ENCODE measurements at regions not wholly inside any gene's neighbourhood (a gene's known extent, or its start where the extent isn't known, plus 50 kb on each side); places are given as distances from the start of the nearest gene placed in this dataset.
A peak's percentile ranks its signal among the peaks of the same experiment; 100 is the strongest.

DNA sequence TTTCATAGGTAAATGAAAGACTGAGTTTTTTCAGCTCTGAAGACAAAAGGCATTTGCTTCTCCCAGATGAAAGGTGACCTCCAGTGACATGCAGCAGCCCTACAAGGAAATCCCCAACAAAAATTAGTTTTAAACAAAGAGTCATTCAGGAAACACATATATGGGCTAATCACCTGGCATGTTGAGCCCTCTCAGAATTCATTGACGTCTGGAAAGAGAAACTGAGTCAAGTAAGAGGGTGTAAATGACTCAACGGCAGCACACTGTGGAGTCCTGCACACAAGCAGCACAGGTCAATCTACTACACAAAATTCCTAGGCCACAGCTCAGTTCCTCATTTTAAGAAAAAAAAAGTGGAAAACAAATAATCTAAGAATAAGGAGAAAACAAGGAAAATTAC, 592.3 kb downstream of the EPHA7 start:
- DNase-seq (ENCODE audit: low read depth in 2 of 2), result no peak

DNA sequence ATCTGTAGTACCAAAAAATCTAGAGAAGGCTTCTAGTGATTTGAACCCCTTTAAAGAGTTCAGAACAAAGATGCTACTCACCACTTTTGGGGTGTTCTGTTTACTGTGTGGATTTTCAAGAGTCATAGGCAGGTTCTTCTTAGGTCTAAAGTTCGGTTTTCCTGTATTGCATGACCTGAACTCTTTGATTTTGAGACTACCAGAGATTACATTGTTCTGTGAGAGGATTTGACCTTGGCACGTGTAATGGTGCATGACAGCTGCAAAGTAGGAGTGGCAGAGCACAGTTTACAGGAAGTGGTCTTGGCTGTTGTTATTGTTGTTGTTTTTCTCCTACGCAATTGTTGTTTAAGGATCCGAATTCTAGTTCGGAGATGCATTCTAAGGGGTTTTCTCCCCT, 592.7 kb downstream of the EPHA7 start:
- DNase-seq (ENCODE audit: low read depth in 2 of 2), result no peak

DNA sequence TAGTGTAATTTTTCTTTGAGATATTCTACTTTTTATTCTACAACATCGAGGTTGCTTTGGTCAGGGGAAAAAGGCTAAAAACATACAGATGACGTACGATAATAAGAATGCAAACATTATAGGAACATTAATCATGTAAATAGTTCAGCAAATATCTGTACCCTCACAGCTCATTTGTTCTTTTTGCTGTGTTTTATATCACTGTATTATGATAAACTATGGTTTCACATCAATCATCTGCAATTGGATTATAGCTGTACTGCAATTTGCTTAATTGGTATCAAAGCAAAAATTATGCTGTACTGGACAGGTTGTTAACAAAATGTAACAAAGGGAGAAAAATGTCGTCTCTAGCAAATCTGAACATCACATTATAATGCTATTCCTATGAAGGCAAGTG, 597.1 kb downstream of the EPHA7 start:
- DNase-seq (ENCODE audit: low read depth in 2 of 2), result no peak

DNA sequence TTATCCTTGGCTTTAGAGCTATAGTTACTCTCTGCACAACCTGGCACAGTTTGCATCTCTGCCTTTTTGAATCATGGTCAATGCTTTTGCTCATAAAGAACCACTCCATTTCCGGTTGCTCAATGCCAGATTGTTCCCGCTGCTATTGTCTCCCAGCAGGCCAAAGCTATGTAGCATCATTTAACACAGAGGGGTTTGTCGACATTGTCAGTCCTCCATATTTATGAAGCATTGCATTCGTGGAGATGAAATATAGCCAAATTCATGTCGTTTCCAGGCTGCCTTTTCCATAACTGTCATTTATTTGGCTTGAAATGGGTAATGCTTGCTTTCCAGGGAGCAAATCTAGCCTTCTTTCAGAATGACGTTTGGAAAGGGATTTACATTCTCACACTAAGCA, 598.8 kb downstream of the EPHA7 start:
- no peak for DNase-seq (ENCODE audit: low read depth in 2 of 2)

DNA sequence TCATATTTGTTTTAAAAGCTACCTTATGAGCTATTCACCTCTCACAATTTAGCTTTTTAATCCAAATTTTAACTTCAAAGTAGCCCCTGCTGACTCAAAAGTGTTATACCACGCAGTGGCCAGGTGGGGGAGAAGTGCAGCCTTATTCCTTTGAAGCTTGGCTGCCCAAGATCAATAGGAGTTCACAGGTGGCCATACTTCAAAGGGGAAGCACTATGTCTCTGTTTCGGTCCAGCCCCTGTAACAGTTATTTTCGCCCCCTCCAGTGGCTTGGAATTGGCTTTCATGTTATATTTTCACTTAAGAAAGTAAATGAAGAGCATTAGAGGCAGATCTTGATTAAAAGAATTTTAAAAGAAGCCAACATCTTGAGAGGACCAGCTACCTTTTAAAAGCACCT, 608.4 kb downstream of the EPHA7 start:
- DNase-seq (ENCODE audit: low read depth in 2 of 2), result peak in 1 of 2 experiments; percentile 1

DNA sequence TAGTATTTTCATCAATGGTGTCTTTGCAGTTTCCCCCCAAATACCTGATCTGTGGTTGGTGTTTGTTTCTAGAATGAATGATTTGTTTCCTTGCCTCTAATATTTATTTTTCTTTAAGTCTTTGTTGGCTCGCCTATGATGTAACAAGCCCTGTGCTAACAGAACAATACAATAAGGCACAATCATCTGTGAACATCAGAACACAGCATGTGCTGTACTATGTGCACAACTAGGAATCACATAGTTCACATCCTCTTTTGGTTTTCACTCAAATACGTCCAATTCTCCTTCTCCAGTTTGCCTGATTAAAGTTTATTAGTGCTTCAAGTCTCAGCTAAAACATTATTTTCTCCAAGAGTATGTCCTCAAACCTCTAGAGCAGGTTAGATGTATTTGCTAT, 613.1 kb downstream of the EPHA7 start:
- DNase-seq (ENCODE audit: low read depth in 2 of 2), result no peak

DNA sequence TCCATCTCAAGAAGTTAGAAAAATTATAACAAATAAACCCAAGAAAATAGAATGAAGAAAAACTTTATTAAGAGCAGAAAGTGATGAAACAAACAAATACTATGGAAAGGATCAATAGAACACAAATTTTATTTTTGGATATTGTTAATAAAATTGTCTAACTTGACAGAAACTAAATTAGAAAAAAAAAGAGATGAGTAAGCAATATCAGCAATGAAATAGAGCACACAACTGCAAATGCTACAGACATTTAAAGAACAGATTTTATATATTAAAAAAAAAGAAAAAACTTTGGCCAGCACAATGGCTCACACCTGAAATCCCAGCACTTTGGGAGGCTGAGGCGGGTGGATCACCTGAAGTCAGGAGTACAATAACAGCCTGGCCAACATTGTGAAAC, 628.0 kb downstream of the EPHA7 start:
- no peak for DNase-seq (ENCODE audit: low read depth in 2 of 2)

DNA sequence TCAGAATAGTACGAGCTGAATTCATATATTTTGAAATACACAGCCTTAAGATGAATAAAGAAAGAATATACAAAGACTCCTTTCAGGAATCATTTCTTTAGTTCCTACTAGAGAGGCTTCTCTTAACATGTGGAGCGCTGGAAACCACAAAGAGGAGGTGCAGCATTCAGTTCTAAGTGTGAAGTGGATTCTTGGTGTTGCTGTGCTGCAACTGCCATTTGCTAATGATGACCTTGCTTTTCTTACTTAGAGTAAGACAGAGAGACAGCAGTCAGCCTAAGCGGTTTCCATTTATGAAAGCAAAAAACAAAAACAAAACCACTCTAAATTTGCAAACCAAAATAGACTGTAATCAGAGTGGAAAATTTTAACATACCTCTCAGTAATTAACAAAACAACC, 629.0 kb downstream of the EPHA7 start:
- DNase-seq (ENCODE audit: low read depth in 2 of 2), result no peak

DNA sequence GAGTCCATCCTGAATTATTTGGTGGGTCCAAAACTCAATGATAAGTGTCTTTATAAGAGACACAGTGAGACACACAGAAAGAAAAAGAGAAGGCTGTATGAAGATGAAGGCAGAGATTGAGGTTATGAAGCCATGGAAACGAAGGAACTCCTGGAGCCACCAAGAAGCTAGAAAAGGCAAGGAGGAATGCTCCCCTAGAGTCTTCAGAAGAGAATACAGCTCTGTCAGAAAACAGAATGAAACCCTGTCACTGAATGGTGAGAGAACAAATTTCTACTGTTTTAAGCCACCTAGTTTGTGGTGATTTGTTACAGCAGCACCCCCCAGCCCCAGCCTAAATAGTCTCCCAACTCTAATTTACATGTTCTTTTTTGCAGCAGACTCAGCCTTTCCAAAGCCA, 635.1 kb downstream of the EPHA7 start:
- no peak for DNase-seq (ENCODE audit: low read depth in 2 of 2)

DNA sequence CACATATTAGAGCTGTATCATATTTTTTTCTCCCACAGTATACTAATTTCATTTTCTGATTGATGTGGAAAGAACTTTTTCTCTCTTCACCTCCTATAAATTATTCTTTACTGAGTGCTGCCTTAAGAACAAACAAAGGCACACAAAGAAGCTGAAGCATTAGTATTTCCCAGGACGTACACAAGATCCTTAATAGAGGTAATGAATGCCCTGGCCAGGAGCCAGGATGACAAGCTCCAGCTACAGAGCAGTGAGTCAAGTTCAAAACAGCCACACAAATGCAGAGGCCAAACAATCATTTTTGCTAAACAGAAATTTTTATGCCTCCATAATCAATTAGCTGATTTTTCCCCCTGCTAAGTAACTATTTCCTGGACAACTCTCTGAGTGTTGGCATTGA, 639.6 kb downstream of the EPHA7 start:
- DNase-seq (ENCODE audit: low read depth in 2 of 2), result no peak

DNA sequence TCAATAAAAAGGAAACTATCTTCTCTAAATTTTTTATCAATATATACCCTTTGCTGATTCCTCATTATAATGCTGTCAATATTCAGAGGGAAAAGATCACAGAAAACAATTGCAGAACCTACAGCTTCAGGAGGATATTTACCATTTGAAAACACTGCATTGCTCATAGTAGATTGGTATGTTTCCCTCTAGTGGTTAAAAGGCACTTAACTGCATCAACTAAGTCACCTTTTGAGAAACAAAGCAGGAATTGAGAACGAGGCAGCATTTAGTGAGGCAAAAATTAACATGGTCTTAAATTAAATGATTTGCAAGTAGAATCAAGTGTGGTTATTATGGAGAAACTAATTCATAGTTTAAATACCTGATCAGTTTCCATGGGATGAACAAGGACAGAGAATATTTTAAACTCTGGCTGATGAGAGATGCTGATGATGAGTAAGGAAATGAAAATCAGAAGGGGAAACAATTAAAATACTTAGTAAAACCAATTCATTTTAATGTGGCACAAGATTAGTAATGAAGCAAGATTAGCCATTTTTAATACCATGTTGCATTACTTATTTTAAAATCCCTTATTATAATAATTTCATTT, 642.1 kb downstream of the EPHA7 start:
- DNase-seq (ENCODE audit: low read depth in 2 of 2), result no peak

DNA sequence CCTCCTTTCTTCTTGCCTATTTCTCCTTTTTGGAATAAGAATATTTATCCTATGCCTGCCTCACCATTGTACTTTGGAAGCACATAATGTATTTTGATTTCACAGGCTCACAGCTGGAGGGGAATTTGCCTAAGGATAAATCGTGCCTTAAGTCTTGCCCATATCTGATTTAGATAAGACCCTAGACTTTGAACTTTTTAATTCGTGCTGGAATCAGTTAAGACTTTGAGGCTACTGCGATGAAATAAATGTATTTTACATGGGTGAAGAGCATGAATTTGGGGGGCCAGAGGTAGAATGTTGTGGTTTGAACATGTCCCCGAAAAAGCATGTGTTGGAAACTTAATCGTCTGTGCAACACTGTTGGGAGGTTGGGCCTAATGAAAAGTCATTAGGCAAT, 648.8 kb downstream of the EPHA7 start:
- no peak for DNase-seq (ENCODE audit: low read depth in 2 of 2)

DNA sequence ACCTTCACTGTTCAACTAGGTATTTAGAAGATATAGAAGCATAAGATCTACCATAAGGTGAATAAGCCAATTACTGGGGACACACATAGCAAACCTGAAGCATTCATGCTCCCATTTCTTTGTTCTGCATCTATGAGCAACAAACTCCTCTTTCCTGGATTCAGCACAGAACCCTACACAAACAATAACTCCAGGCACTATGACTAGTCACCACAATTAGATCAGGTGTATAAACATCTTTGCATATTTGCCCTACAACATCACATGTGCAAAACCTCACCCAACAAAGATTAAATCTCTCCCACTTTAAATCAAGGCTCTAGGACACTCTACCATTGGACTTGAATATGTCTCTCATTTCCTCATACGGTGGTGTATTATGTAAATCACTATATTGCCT, 652.3 kb downstream of the EPHA7 start:
- DNase-seq (ENCODE audit: low read depth in 2 of 2), result no peak

DNA sequence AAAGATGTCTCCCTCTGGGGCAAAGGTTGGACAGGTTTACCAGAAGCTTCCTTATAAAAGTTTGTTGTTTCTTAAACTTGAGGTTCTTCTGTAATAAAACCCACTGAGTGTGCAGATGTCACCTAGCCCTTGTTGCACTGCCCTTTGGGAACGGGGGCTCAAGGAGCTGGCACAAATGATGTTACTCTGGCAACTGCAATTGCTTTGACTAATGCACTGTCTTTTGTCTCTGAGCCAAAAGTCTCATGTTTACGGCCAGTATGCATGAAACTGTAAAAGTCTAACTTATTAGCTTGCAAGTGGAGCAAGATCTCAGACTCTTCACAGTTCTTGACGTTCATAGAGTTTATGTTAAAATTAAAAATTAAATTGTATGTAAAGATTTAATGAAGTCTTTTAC, 655.7 kb downstream of the EPHA7 start:
- DNase-seq (ENCODE audit: low read depth in 2 of 2), result no peak

DNA sequence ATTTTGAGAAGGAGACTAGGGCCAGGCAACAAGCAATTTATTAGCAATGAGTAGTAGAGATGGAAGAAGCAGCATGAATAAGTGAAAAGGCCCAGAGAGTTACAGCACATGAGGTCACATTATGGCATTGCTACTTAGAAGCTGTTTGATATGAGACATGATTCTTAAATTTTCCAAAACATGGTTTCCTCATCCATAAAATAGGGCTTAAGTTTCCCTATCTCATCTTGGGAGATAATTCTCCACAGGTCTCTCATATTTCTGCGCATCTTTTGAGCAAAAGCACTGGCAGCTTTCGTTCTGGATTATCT, 656.1 kb downstream of the EPHA7 start:
- no peak for DNase-seq (ENCODE audit: low read depth in 2 of 2)

DNA sequence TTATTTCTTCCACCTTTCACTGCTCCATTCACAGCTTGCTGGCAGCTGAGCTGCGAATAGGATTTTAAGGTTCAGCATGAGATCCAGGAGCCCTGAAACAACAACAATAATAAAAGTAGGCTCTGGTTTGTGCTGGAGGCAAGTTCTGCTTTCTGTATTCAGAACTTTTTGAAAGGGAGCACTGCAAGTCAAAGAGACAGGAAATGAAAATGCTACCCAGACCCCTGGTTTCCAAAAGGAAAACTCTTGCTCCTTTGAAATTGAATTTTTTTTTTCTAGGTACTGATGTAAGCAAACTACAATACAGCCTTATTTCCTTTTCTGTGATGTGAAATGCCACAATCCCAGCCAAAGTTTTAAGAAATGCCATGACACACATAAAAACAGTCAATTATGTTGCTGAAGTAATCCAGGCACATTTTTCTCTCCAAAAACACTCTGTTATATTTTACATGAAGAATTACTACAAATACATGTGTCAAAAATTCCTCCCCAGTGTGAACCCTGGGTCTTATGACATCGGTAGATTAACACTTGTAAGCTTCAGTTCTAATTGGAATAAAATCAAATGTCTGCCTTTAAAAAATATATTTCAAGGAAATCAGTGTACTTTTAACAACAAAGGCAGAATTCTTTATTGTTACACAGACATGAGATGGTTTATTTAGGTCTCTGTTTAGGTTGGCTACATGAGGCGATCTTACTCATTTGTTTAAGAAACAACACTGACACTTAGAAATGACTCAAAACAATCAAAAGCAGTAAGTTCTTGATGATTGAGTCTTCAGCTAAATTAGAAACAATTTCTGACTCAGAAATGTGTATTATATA, 656.7 kb downstream of the EPHA7 start:
- DNase-seq (ENCODE audit: low read depth in 2 of 2), result no peak

DNA sequence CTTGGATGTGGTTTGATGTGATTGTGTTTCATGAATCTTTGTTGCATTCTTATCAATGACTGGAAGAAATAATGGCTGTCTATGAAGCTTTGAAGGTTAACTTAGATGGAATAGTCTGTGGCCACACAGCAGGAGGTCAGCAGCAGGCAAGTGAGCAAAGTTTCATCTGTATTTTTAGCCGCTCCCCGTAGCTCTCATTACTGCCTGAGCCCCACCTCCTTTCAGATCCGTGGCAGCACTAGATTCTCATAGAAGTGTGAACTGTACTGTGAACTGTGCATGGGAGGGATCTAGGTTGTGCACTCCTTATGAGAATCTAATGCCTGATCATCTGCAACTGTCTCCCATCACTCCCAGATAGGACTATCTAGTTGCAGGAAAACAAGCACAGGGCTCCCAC, 660.2 kb downstream of the EPHA7 start:
- no peak for DNase-seq (ENCODE audit: low read depth in 2 of 2)

DNA sequence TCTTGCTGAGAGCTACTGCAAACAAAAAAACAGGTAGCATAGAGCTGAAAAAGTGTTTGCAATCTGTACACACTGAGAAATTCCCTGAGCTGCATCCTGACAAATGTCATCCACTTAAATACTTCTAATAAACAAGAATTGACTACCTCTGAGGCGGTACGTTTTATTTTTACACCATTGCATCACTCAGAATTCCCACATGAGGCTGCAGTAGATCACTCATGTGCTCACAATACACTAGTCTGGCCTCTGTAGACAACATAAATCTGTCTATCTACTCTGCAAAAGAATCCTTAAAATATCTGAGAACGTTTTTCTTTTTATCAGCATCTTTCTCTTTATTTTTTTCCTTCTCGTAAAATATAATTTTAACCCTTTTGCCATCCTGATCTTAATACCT, 661.4 kb downstream of the EPHA7 start:
- DNase-seq (ENCODE audit: low read depth in 2 of 2), result no peak

DNA sequence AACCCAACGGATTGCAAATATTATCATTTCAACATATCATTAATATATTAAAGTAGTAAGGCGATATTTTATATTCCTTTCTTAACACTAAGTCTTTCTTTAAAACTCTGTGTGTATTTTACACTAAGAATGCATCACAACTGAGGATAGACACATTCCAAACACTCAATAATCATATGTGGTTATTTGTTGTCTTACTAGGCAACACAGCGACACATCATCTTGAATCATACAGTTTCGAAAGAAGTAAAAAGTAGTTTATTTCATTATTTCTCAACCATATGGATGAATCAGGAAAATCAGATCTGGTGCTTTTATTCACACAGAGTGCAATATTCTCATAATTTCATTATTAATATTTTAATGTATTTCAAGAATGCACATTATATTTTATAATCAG, 662.4 kb downstream of the EPHA7 start:
- no peak for DNase-seq (ENCODE audit: low read depth in 2 of 2)

DNA sequence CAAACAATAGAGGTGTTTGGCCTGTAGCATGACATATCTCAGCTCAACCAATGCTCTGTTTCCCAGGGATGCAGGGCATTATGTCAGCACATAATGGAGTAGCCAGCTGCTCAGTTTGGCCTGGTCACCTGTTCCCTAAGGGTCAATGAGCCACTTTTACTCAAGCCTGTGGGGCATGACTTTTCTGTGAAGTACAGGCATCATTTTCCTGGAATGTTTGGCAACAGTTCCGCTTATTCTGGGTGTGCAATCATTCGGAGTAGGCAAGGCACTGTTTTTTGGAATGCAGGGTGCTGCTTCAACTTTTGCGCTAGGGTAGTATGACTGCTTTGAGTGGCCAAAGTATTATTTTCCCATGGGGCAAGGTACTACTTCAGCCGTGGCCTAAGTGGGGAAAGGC, 665.4 kb downstream of the EPHA7 start:
- DNase-seq (ENCODE audit: low read depth in 2 of 2), result no peak

DNA sequence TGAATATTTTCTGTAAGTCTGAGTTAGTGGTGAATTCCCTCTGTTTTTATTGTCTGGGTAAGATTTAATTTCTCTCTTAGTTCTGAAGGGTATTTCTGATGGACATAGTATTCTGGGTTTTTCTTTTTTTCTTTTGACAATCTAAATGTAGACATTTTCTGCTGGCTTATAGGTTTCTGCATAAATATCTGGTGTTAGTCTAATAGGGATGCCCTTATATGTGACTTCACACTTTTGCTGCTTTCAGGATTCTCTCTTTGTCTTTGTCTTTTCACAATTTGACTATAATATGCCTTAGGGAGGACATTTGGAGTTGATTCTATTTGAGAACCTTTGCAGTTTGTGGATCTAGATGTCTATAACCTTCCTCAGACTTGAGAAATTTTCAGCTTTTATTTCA, 667.2 kb downstream of the EPHA7 start:
- no peak for DNase-seq (ENCODE audit: low read depth in 2 of 2)

DNA sequence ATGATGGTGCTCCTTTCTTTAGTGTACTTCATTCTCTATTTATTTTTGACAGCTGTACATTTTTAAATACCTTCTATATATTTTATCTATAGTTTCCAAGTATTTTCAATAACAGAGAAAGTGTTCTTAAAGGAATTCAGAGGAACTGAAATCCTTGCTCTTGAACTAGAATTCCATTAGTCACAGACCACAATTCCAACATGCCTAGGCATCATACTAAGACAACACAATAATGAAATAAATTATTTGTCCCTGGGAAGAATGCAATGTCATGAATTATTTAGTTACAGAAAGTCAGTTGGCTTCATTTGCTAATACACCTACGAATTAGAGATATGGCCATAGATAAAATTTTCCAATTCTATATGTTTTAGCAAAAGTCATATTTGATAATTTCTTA, 671.2 kb downstream of the EPHA7 start:
- no peak for DNase-seq (ENCODE audit: low read depth in 2 of 2)

DNA sequence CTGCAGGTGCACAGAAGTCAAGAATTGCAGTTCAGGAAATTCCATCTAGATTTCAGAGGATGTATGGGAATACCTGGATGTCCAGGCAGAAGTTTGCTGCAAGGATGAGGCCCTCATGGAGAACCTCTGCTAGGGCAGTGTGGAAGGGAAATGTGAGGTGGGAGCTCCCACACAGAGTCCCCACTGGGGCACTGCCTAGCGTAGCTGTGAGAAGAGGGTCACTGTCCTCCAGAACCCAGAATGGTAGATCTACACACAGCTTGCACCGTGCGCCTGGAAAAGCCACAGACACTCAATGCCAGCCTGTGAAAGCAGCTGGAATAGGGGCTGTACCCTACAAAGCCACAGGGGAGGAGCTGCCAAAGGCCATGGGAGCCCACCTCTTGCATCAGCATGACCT, 681.4 kb downstream of the EPHA7 start:
- DNase-seq (ENCODE audit: low read depth in 2 of 2), result no peak

DNA sequence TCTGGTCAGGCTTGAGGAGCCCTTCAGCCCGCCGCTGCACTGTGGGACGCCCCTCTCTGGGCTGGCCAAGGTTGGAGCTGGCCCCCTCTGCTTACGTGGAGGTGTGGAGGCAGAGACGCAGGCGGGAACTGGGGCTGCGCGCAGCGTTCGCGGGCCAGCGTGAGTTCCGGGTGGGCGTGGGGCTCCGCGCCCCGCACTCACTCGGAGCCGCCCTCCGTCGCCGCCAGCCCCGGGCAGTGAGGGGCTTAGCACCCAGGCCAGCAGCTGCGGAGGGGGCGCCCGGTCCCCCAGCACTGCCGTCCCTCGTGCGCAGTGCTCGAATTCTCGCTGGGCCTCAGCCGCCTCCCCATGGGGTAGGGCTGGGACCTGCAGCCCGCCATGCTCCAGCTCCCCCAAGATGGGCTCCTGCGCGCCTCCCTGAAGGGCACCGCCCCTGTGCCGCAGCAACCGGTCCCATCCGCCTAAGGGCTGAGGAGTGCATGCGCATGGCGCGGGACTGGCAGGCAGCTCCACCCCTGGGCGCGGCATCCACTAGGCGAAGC, 695.9 kb downstream of the EPHA7 start:
- DNase-seq (ENCODE audit: low read depth in 2 of 2), result no peak
